IMR-90 (cell line): ENCODE measurements at regions not wholly inside any gene's neighbourhood (a gene's known extent, or its start where the extent isn't known, plus 50 kb on each side); places are given as distances from the start of the nearest gene placed in this dataset.

Experiments
- ATAC-seq: fragments of 200-7000 bp; cut with Tn5 transposase; 2 replicates; pipeline ENCODE4 v1.9.1; 2020; ENCODE audit warnings: low read depth, mild to moderate bottlenecking, moderate library complexity
- BruUV-seq: library from RNA; stranded (reverse); fragments of 400-500 nt; replicated peaks from 2 replicates; lab custom pipeline; 2021; lab: Mats Ljungman, UMichigan
- CTCF ChIA-PET: fragments of 300-600 bp; formaldehyde crosslinking; extraction: SDS; loops from one replicate; lab custom pipeline; 2021; ENCODE audit warnings: antibody characterized with exemption; lab: Yijun Ruan, JAX
- POLR2A ChIA-PET: fragments of 300-600 bp; sonication (Branson Sonifier 250); formaldehyde crosslinking; loops from one replicate; lab custom pipeline; 2022; ENCODE audit warnings: antibody characterized with exemption; ENCODE audit not compliant: unreplicated experiment; lab: Charles Lee
- DNase-seq: peaks from one replicate; pipeline ENCODE4 v3.0.0; 2013
- H2AFZ ChIP-seq: replicated peaks from 2 replicates; pipeline ENCODE3; 2013; ENCODE audit warnings: low read length, mild to moderate bottlenecking; ENCODE audit not compliant: poor library complexity
- H2AK5ac ChIP-seq: 2 replicates; pipeline ENCODE4 v1.6.1; 2013; ENCODE audit warnings: low read depth, low read length, inconsistent platforms
- H2AK9ac ChIP-seq: replicated peaks from 2 replicates; pipeline ENCODE3; 2013; ENCODE audit warnings: mild to moderate bottlenecking, low read depth, low read length, moderate library complexity; ENCODE audit not compliant: poor library complexity
- H2BK120ac ChIP-seq: 2 replicates; pipeline ENCODE4 v1.6.1; 2013; ENCODE audit warnings: low read depth, low read length, inconsistent platforms
- H2BK15ac ChIP-seq: 3 replicates; pipeline ENCODE4 v1.6.1; 2013; ENCODE audit warnings: low read depth, low read length, inconsistent platforms
- H2BK20ac ChIP-seq: 2 replicates; pipeline ENCODE4 v1.6.1; 2013; ENCODE audit warnings: low read depth, mild to moderate bottlenecking, inconsistent platforms, low read length, moderate library complexity
- H2BK5ac ChIP-seq: 2 replicates; pipeline ENCODE4 v1.6.1; 2013; ENCODE audit warnings: mild to moderate bottlenecking, low read depth, low read length, inconsistent platforms; ENCODE audit not compliant: poor library complexity, severe bottlenecking
- H3K14ac ChIP-seq: replicated peaks from 2 replicates; pipeline ENCODE4 v1.6.1; 2013; ENCODE audit warnings: low read depth, low read length, inconsistent platforms
- H3K18ac ChIP-seq: 2 replicates; pipeline ENCODE4 v1.6.1; 2013; ENCODE audit warnings: low read depth, low read length, control low read depth
- H3K23ac ChIP-seq: 2 replicates; pipeline ENCODE4 v1.6.1; 2013; ENCODE audit warnings: low read depth, low read length, inconsistent platforms
- H3K27ac ChIP-seq: 2 replicates; pipeline ENCODE4 v1.5.1; 2013; ENCODE audit warnings: mild to moderate bottlenecking, control low read depth, low read length; ENCODE audit not compliant: insufficient read depth
- H3K27me3 ChIP-seq: 2 replicates; pipeline ENCODE4 v1.6.1; 2013; ENCODE audit warnings: low read length; ENCODE audit not compliant: control insufficient read depth, insufficient read depth
- H3K36me3 ChIP-seq: 2 replicates; pipeline ENCODE4 v1.6.1; 2013; ENCODE audit warnings: low read length, mixed read lengths; ENCODE audit not compliant: control insufficient read depth, insufficient read depth
- H3K4ac ChIP-seq: 2 replicates; pipeline ENCODE4 v1.6.1; 2013; ENCODE audit warnings: low read depth, low read length, inconsistent platforms
- H3K4me1 ChIP-seq: 2 replicates; pipeline ENCODE4 v1.6.1; 2013; ENCODE audit warnings: low read length, mixed read lengths; ENCODE audit not compliant: control insufficient read depth, insufficient read depth
- H3K4me2 ChIP-seq: 2 replicates; pipeline ENCODE4 v1.6.1; 2013; ENCODE audit warnings: low read depth, mild to moderate bottlenecking, control low read depth, low read length, moderate library complexity
- H3K4me3 ChIP-seq: 2 replicates; pipeline ENCODE4 v1.5.1; 2013; ENCODE audit warnings: low read depth, mild to moderate bottlenecking, control low read depth, low read length, moderate library complexity; ENCODE audit not compliant: insufficient read depth
- H3K56ac ChIP-seq: 2 replicates; pipeline ENCODE4 v1.6.1; 2013; ENCODE audit warnings: low read length, inconsistent platforms; ENCODE audit not compliant: insufficient read depth; ENCODE audit errors: extremely low read depth
- H3K79me1 ChIP-seq, 2 experiments: 2 replicates each; pipeline ENCODE4 v1.6.1; 2013; ENCODE audit warnings: low read length in 2 of 2, inconsistent platforms in 1 of 2, low read depth in 1 of 2
- H3K9ac ChIP-seq: 2 replicates; pipeline ENCODE4 v1.6.1; 2013; ENCODE audit warnings: low read depth, low read length, control low read depth
- H3K9me1 ChIP-seq: 2 replicates; pipeline ENCODE4 v1.6.1; 2013; ENCODE audit warnings: low read length, inconsistent platforms; ENCODE audit not compliant: insufficient read depth
- H3K9me3 ChIP-seq: 2 replicates; pipeline ENCODE4 v1.6.1; 2013; ENCODE audit warnings: low read length; ENCODE audit not compliant: control insufficient read depth, insufficient read depth
- H4K20me1 ChIP-seq: 2 replicates; pipeline ENCODE4 v1.6.1; 2013; ENCODE audit warnings: low read length, inconsistent platforms; ENCODE audit not compliant: insufficient read depth
- H4K5ac ChIP-seq: 2 replicates; pipeline ENCODE4 v1.6.1; 2013; ENCODE audit warnings: mild to moderate bottlenecking, low read depth, low read length, control low read depth
- H4K8ac ChIP-seq, 2 experiments: 2 replicates each; pipeline ENCODE4 v1.6.1; 2013; ENCODE audit warnings: low read depth in 2 of 2, low read length in 2 of 2, control low read depth in 1 of 2, inconsistent platforms in 1 of 2
- H4K91ac ChIP-seq: 2 replicates; pipeline ENCODE4 v1.6.1; 2013; ENCODE audit warnings: low read depth, low read length, inconsistent platforms; ENCODE audit not compliant: insufficient read depth
- BHLHE40 ChIP-seq: fragments of 150-350 bp; IDR thresholded peaks from 2 replicates; pipeline ENCODE4 v1.6.1; 2016; ENCODE audit warnings: mild to moderate bottlenecking, low read depth, low read length
- CEBPB ChIP-seq: IDR thresholded peaks from 2 replicates; pipeline ENCODE4 v1.6.1; 2012; ENCODE audit warnings: low read depth, low read length, improper control_type of control experiment
- CHD1 ChIP-seq: IDR thresholded peaks from 2 replicates; pipeline ENCODE4 v1.6.1; 2012; ENCODE audit warnings: low read depth, low read length, improper control_type of control experiment
- FOS ChIP-seq: fragments of 150-350 bp; IDR thresholded peaks from 2 replicates; pipeline ENCODE4 v1.6.1; 2016; ENCODE audit warnings: low read depth, low read length
- MAFK ChIP-seq: IDR thresholded peaks from 2 replicates; pipeline ENCODE4 v1.6.1; 2012; ENCODE audit warnings: low read depth, low read length, improper control_type of control experiment
- MAZ ChIP-seq: IDR thresholded peaks from 2 replicates; pipeline ENCODE4 v1.6.1; 2012; ENCODE audit warnings: low read depth, mild to moderate bottlenecking, low read length, improper control_type of control experiment, moderate library complexity, borderline replicate concordance
- MXI1 ChIP-seq: IDR thresholded peaks from 2 replicates; pipeline ENCODE4 v1.6.1; 2012; ENCODE audit warnings: low read depth, mild to moderate bottlenecking, low read length, moderate library complexity, borderline replicate concordance
- NFE2L2 ChIP-seq: fragments of 150-350 bp; IDR thresholded peaks from 2 replicates; pipeline ENCODE4 v1.6.1; 2016; ENCODE audit warnings: low read depth, mild to moderate bottlenecking, low read length
- POLR2A ChIP-seq: IDR thresholded peaks from 2 replicates; pipeline ENCODE4 v1.6.1; 2012; ENCODE audit warnings: mild to moderate bottlenecking, low read depth, low read length
- RAD21 ChIP-seq: IDR thresholded peaks from 2 replicates; pipeline ENCODE4 v1.6.1; 2012; ENCODE audit warnings: low read length, improper control_type of control experiment
- RCOR1 ChIP-seq: IDR thresholded peaks from 2 replicates; pipeline ENCODE4 v1.6.1; 2012; ENCODE audit warnings: mild to moderate bottlenecking, low read length, improper control_type of control experiment; ENCODE audit not compliant: insufficient replicate concordance
- RFX5 ChIP-seq: IDR thresholded peaks from 2 replicates; pipeline ENCODE4 v1.8.0; 2012; ENCODE audit warnings: low read depth, mild to moderate bottlenecking, low read length, moderate library complexity
- SMC3 ChIP-seq: fragments of 150-350 bp; IDR thresholded peaks from 2 replicates; pipeline ENCODE4 v1.6.1; 2016; ENCODE audit warnings: low read depth, mild to moderate bottlenecking, antibody characterized with exemption, low read length, moderate library complexity
- WGBS, 2 experiments: methylation state at CpG; one replicate each; pipeline versions ENCODE4 v1.1.5 to v1.1.7; 2013; ENCODE audit warnings: missing lambda C conversion rate in 2 of 2; ENCODE audit not compliant: insufficient read length in 1 of 2; ENCODE audit errors: extremely low coverage in 2 of 2; 5-methylcytosine and 5-hydroxymethylcytosine counted together
- dilution Hi-C: fragments of 300-500 bp; cut with HindIII; formaldehyde crosslinking; loops from one replicate; pipeline ENCODE4 v1.14.3; 2018; ENCODE audit warnings: low sequenced_read_pairs; ENCODE audit not compliant: unreplicated experiment
- in situ Hi-C: fragments of 300-500 bp; cut with MboI; formaldehyde crosslinking; loops from 3 replicates; pipeline ENCODE4 v1.14.3; 2019; ENCODE audit warnings: low sequenced_read_pairs, inconsistent platforms, mixed read lengths
- intact Hi-C: fragments of 100-400 bp; cut with micrococcal nuclease; formaldehyde crosslinking; loops from 2 replicates; pipeline ENCODE4 v1.10.0; 2022
- TF ChIP-seq, protein P1 (sequence below): fragments of 150-350 bp; IDR thresholded peaks from 2 replicates; pipeline ENCODE4 v1.6.1; 2016; ENCODE audit warnings: low read depth, mild to moderate bottlenecking, low read length, moderate library complexity, borderline replicate concordance
- TF ChIP-seq, protein P2 (sequence below): conservative IDR thresholded peaks from 2 replicates; pipeline ENCODE4 v1.5.1; 2012; ENCODE audit warnings: mild to moderate bottlenecking, low read depth, low read length, improper control_type of control experiment
- TF ChIP-seq, protein P3 (sequence below): fragments of 150-350 bp; IDR thresholded peaks from 2 replicates; pipeline ENCODE4 v1.6.1; 2017; ENCODE audit warnings: mild to moderate bottlenecking, antibody characterized with exemption, low read length, low read depth

GRCh38 chr15:25972141-25972675 lies 109.1 kb upstream of the ATP10A start:
- H3K4me1 ChIP-seq, result no peaks in the 10 kb centered on the region
- no TSS peak for BruUV-seq
- no peak overlapping the region for H3K4me2 ChIP-seq
- dilution Hi-C loops (no loop called here), in situ Hi-C loops (no loop called here), intact Hi-C loops (no loop called here)
- H3K79me1 ChIP-seq, result no peaks in the 10 kb centered on the region
- no peak overlapping the region for H3K9ac ChIP-seq
- H3K14ac ChIP-seq, result no peak overlapping the region
- no peaks in the 10 kb centered on the region for H3K36me3 ChIP-seq
- H2BK15ac ChIP-seq, result no peak overlapping the region
- no peak overlapping the region for H3K27ac ChIP-seq
- TF ChIP-seq, protein P1, sequence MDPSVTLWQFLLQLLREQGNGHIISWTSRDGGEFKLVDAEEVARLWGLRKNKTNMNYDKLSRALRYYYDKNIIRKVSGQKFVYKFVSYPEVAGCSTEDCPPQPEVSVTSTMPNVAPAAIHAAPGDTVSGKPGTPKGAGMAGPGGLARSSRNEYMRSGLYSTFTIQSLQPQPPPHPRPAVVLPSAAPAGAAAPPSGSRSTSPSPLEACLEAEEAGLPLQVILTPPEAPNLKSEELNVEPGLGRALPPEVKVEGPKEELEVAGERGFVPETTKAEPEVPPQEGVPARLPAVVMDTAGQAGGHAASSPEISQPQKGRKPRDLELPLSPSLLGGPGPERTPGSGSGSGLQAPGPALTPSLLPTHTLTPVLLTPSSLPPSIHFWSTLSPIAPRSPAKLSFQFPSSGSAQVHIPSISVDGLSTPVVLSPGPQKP, result no peak
- TF ChIP-seq MAFK (no peak), RCOR1 (no peak), FOS (no peak), CHD1 (no peak), NFE2L2 (no peak), MAZ (no peak), RAD21 (no peak), CEBPB (no peak), BHLHE40 (no peak), POLR2A (no peak), RFX5 (no peak), MXI1 (no peak), SMC3 (no peak)
- TF ChIP-seq, protein P2, sequence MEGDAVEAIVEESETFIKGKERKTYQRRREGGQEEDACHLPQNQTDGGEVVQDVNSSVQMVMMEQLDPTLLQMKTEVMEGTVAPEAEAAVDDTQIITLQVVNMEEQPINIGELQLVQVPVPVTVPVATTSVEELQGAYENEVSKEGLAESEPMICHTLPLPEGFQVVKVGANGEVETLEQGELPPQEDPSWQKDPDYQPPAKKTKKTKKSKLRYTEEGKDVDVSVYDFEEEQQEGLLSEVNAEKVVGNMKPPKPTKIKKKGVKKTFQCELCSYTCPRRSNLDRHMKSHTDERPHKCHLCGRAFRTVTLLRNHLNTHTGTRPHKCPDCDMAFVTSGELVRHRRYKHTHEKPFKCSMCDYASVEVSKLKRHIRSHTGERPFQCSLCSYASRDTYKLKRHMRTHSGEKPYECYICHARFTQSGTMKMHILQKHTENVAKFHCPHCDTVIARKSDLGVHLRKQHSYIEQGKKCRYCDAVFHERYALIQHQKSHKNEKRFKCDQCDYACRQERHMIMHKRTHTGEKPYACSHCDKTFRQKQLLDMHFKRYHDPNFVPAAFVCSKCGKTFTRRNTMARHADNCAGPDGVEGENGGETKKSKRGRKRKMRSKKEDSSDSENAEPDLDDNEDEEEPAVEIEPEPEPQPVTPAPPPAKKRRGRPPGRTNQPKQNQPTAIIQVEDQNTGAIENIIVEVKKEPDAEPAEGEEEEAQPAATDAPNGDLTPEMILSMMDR, result no peak
- TF ChIP-seq, protein P3, sequence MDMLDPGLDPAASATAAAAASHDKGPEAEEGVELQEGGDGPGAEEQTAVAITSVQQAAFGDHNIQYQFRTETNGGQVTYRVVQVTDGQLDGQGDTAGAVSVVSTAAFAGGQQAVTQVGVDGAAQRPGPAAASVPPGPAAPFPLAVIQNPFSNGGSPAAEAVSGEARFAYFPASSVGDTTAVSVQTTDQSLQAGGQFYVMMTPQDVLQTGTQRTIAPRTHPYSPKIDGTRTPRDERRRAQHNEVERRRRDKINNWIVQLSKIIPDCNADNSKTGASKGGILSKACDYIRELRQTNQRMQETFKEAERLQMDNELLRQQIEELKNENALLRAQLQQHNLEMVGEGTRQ, result no peak
- no peak overlapping the region for H2AK5ac ChIP-seq
- no peaks in the 10 kb centered on the region for H4K20me1 ChIP-seq
- H3K56ac ChIP-seq, result no peak overlapping the region
- H2BK20ac ChIP-seq, result no peak overlapping the region
- no peak overlapping the region for H2AK9ac ChIP-seq
- no peak overlapping the region for H4K8ac ChIP-seq
- no peak overlapping the region for H4K5ac ChIP-seq
- H2BK120ac ChIP-seq, result no peak overlapping the region
- ChIA-PET POLR2A (no interaction called here), CTCF (no interaction called here)
- no peak overlapping the region for H4K91ac ChIP-seq
- no peaks in the 10 kb centered on the region for H3K27me3 ChIP-seq
- WGBS, 2 experiments, result 40% methylated on average over 1 of the region's 4 CpGs; no CpG with 5 or more reads in 1 of the 2 experiments
- DNase-seq, result no peak
- no peaks in the 10 kb centered on the region for H3K9me1 ChIP-seq
- no peak for ATAC-seq
- H3K23ac ChIP-seq, result no peak overlapping the region
- no peak overlapping the region for H3K4me3 ChIP-seq
- H3K9me3 ChIP-seq, result no peaks in the 10 kb centered on the region
- H2BK5ac ChIP-seq, result no peak overlapping the region
- H3K18ac ChIP-seq, result no peak overlapping the region
- no peak overlapping the region for H3K4ac ChIP-seq
- H2AFZ ChIP-seq, result no peak overlapping the region
